ENCODE measurements at regions not wholly inside any gene's neighbourhood (a gene's known extent, or its start where the extent isn't known, plus 50 kb on each side); places are given as distances from the start of the nearest gene placed in this dataset.

- TF ChIP-seq GABPA (IDR thresholded peaks at IDR 0.05; ENCODE audit: low read depth) (no peak), TARDBP (IDR thresholded peaks at IDR 0.05; ENCODE audit: borderline replicate concordance) (no peak), PBX3 (IDR thresholded peaks at IDR 0.05; ENCODE audit: insufficient replicate concordance, low read depth, low read length) (no peak), NR2C2 (IDR thresholded peaks at IDR 0.05; ENCODE audit: borderline replicate concordance, control insufficient read depth, insufficient read length, low read depth) (no peak), JUNB (IDR thresholded peaks at IDR 0.05) (no peak), RFX5 (IDR thresholded peaks at IDR 0.05; ENCODE audit: low read depth, low read length) (no peak), MYC (IDR thresholded peaks at IDR 0.05; ENCODE audit: insufficient read depth, insufficient read length, insufficient replicate concordance, low read length, severe bottlenecking) (no peak), CBFB (IDR thresholded peaks at IDR 0.05; ENCODE audit: low read depth) (no peak), E2F4 (IDR thresholded peaks at IDR 0.05; ENCODE audit: low read depth, low read length) (no peak), RCOR1 (conservative IDR thresholded peaks at IDR 0.05; ENCODE audit: low read depth, low read length) (no peak)
- TF ChIP-seq, protein P1, sequence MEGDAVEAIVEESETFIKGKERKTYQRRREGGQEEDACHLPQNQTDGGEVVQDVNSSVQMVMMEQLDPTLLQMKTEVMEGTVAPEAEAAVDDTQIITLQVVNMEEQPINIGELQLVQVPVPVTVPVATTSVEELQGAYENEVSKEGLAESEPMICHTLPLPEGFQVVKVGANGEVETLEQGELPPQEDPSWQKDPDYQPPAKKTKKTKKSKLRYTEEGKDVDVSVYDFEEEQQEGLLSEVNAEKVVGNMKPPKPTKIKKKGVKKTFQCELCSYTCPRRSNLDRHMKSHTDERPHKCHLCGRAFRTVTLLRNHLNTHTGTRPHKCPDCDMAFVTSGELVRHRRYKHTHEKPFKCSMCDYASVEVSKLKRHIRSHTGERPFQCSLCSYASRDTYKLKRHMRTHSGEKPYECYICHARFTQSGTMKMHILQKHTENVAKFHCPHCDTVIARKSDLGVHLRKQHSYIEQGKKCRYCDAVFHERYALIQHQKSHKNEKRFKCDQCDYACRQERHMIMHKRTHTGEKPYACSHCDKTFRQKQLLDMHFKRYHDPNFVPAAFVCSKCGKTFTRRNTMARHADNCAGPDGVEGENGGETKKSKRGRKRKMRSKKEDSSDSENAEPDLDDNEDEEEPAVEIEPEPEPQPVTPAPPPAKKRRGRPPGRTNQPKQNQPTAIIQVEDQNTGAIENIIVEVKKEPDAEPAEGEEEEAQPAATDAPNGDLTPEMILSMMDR (IDR thresholded peaks at IDR 0.05 in 2 of 3, conservative IDR thresholded peaks at IDR 0.05 in 1 of 3; ENCODE audit: control insufficient read depth in 2 of 3, extremely low read depth in 1 of 3, insufficient read depth in 1 of 3, low read depth in 3 of 3, low read length in 3 of 3): no peak
- TF ChIP-seq, protein P2, sequence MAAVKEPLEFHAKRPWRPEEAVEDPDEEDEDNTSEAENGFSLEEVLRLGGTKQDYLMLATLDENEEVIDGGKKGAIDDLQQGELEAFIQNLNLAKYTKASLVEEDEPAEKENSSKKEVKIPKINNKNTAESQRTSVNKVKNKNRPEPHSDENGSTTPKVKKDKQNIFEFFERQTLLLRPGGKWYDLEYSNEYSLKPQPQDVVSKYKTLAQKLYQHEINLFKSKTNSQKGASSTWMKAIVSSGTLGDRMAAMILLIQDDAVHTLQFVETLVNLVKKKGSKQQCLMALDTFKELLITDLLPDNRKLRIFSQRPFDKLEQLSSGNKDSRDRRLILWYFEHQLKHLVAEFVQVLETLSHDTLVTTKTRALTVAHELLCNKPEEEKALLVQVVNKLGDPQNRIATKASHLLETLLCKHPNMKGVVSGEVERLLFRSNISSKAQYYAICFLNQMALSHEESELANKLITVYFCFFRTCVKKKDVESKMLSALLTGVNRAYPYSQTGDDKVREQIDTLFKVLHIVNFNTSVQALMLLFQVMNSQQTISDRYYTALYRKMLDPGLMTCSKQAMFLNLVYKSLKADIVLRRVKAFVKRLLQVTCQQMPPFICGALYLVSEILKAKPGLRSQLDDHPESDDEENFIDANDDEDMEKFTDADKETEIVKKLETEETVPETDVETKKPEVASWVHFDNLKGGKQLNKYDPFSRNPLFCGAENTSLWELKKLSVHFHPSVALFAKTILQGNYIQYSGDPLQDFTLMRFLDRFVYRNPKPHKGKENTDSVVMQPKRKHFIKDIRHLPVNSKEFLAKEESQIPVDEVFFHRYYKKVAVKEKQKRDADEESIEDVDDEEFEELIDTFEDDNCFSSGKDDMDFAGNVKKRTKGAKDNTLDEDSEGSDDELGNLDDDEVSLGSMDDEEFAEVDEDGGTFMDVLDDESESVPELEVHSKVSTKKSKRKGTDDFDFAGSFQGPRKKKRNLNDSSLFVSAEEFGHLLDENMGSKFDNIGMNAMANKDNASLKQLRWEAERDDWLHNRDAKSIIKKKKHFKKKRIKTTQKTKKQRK (IDR thresholded peaks at IDR 0.05; ENCODE audit: low read depth, low read length): no peak
Measured at GRCh38 chr11:82043316-82043715, 690.3 kb downstream of the FAM181B start.
